ENCODE measurements at regions not wholly inside any gene's neighbourhood (a gene's known extent, or its start where the extent isn't known, plus 50 kb on each side); places are given as distances from the start of the nearest gene placed in this dataset.

- Histone ChIP-seq H3K4me2 (ENCODE audit: control insufficient read depth, extremely low read depth, insufficient read depth, low read depth, low read length) (no peak overlapping the region), H3K4me1 (ENCODE audit: control insufficient read depth, extremely low read depth, insufficient read depth, low read length) (peaks cover 9% of the 10 kb centered on the region), H3K9ac (ENCODE audit: control insufficient read depth, extremely low read depth, insufficient read depth, low read length) (no peak overlapping the region), H3K27me3 (ENCODE audit: control insufficient read depth, extremely low read depth, insufficient read depth, low read length) (no peaks in the 10 kb centered on the region), H3K27ac (ENCODE audit: control insufficient read depth, insufficient read depth, low read length) (no peak overlapping the region), H3K9me1 (ENCODE audit: control insufficient read depth, extremely low read depth, insufficient read depth, low read length) (peaks cover 2% of the 10 kb centered on the region), H3K4me3 (ENCODE audit: control insufficient read depth in 2 of 3, extremely low read depth in 1 of 3, insufficient read depth in 2 of 3, low read depth in 1 of 3, low read length in 3 of 3) (no peak overlapping the region), H3K9me3 (ENCODE audit: control insufficient read depth, low read depth, low read length) (no peaks in the 10 kb centered on the region), H3K79me2 (ENCODE audit: control insufficient read depth, insufficient read depth, low read length) (no peaks in the 10 kb centered on the region), H3K36me3 (ENCODE audit: control insufficient read depth in 2 of 2, extremely low read depth in 1 of 2, insufficient read depth in 2 of 2, low read length in 2 of 2) (no peaks in the 10 kb centered on the region), H4K20me1 (ENCODE audit: control insufficient read depth, extremely low read depth, insufficient read depth, low read length) (no peaks in the 10 kb centered on the region), H2AFZ (ENCODE audit: control insufficient read depth, low read length) (no peak overlapping the region)
- DNase-seq (ENCODE audit: low read depth, low spot score) (no peak), FAIRE-seq (no peak)
- no peak for TF ChIP-seq EZH2 (IDR thresholded peaks at IDR 0.05; ENCODE audit: low read length)
- TF ChIP-seq, protein P1, sequence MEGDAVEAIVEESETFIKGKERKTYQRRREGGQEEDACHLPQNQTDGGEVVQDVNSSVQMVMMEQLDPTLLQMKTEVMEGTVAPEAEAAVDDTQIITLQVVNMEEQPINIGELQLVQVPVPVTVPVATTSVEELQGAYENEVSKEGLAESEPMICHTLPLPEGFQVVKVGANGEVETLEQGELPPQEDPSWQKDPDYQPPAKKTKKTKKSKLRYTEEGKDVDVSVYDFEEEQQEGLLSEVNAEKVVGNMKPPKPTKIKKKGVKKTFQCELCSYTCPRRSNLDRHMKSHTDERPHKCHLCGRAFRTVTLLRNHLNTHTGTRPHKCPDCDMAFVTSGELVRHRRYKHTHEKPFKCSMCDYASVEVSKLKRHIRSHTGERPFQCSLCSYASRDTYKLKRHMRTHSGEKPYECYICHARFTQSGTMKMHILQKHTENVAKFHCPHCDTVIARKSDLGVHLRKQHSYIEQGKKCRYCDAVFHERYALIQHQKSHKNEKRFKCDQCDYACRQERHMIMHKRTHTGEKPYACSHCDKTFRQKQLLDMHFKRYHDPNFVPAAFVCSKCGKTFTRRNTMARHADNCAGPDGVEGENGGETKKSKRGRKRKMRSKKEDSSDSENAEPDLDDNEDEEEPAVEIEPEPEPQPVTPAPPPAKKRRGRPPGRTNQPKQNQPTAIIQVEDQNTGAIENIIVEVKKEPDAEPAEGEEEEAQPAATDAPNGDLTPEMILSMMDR (optimal IDR thresholded peaks at IDR 0.05 in 1 of 3, IDR thresholded peaks at IDR 0.05 in 1 of 3, conservative IDR thresholded peaks at IDR 0.05 in 1 of 3; ENCODE audit: extremely low read depth in 1 of 3, insufficient read depth in 2 of 3, low read length in 3 of 3), result no peak
- dilution Hi-C loops (cut with MboI; ENCODE audit: extremely low pct_ligation_motif_present, low sequenced_read_pairs), result no loop called here
Measured at GRCh38 chr3:168885028-168885427, 778.5 kb downstream of the MECOM start.

GRCh38 chr3:168884353-168884903 is 779.1 kb downstream of the MECOM start:
- H3K9me3 ChIP-seq (ENCODE audit: control insufficient read depth, low read depth, low read length), result no peaks in the 10 kb centered on the region
- H2AFZ ChIP-seq (ENCODE audit: control insufficient read depth, low read length), result no peak overlapping the region
- H4K20me1 ChIP-seq (ENCODE audit: control insufficient read depth, extremely low read depth, insufficient read depth, low read length), result no peaks in the 10 kb centered on the region
- H3K4me3 ChIP-seq (ENCODE audit: control insufficient read depth in 2 of 3, extremely low read depth in 1 of 3, insufficient read depth in 2 of 3, low read depth in 1 of 3, low read length in 3 of 3), result no peak overlapping the region
- no peaks in the 10 kb centered on the region for H3K79me2 ChIP-seq (ENCODE audit: control insufficient read depth, insufficient read depth, low read length)
- H3K9me1 ChIP-seq (ENCODE audit: control insufficient read depth, extremely low read depth, insufficient read depth, low read length), result peaks cover 2% of the 10 kb centered on the region
- TF ChIP-seq EZH2 (IDR thresholded peaks at IDR 0.05; ENCODE audit: low read length), result no peak
- TF ChIP-seq, protein P1 (optimal IDR thresholded peaks at IDR 0.05 in 1 of 3, IDR thresholded peaks at IDR 0.05 in 1 of 3, conservative IDR thresholded peaks at IDR 0.05 in 1 of 3; ENCODE audit: extremely low read depth in 1 of 3, insufficient read depth in 2 of 3, low read length in 3 of 3), result no peak
- H3K27me3 ChIP-seq (ENCODE audit: control insufficient read depth, extremely low read depth, insufficient read depth, low read length), result no peaks in the 10 kb centered on the region
- H3K27ac ChIP-seq (ENCODE audit: control insufficient read depth, insufficient read depth, low read length), result no peak overlapping the region
- DNase-seq (ENCODE audit: low read depth, low spot score) (peak; percentile 53), FAIRE-seq (peak; percentile 96)
- dilution Hi-C loops (cut with MboI; ENCODE audit: extremely low pct_ligation_motif_present, low sequenced_read_pairs), result no loop called here
- no peak overlapping the region for H3K4me2 ChIP-seq (ENCODE audit: control insufficient read depth, extremely low read depth, insufficient read depth, low read depth, low read length)
- H3K36me3 ChIP-seq (ENCODE audit: control insufficient read depth in 2 of 2, extremely low read depth in 1 of 2, insufficient read depth in 2 of 2, low read length in 2 of 2), result no peaks in the 10 kb centered on the region
- no peak overlapping the region for H3K9ac ChIP-seq (ENCODE audit: control insufficient read depth, extremely low read depth, insufficient read depth, low read length)
- peaks cover 9% of the 10 kb centered on the region for H3K4me1 ChIP-seq (ENCODE audit: control insufficient read depth, extremely low read depth, insufficient read depth, low read length)

Data from keratinocyte (primary cell).